T-helper 2 cell (primary cell): ENCODE measurements at regions not wholly inside any gene's neighbourhood (a gene's known extent, or its start where the extent isn't known, plus 50 kb on each side); places are given as distances from the start of the nearest gene placed in this dataset.

ENCODE experiments used
- DNase-seq, 5 experiments: peaks; one replicate each; pipeline versions ENCODE4 v3.0.0 to v3.0.0-alpha.2; 2012 to 2022

GRCh38 chr10:85148693-85149640, 820.6 kb downstream of the CCSER2 start:
- DNase-seq, result no peak

GRCh38 chr10:85149766-85150165, 821.4 kb downstream of the CCSER2 start:
- no peak for DNase-seq

GRCh38 chr10:85151506-85151905, 823.1 kb downstream of the CCSER2 start:
- no peak for DNase-seq

- no peak for DNase-seq
These were observed 824.1 kb downstream of the CCSER2 start for GRCh38 chr10:85152496-85152895.

GRCh38 chr10:85152911-85153310, 824.5 kb downstream of the CCSER2 start:
- no peak for DNase-seq

- no peak for DNase-seq
These were observed 828.8 kb downstream of the CCSER2 start for GRCh38 chr10:85157206-85157605.

- no peak for DNase-seq
These were observed 839.9 kb downstream of the CCSER2 start for GRCh38 chr10:85168243-85168642.

- no peak for DNase-seq
These were observed 841.6 kb downstream of the CCSER2 start for GRCh38 chr10:85170026-85170425.

GRCh38 chr10:85175635-85176034, 847.2 kb downstream of the CCSER2 start:
- DNase-seq, result no peak

GRCh38 chr10:85177767-85178166, 849.4 kb downstream of the CCSER2 start:
- DNase-seq, result no peak

- DNase-seq, result no peak
These were observed 858.7 kb downstream of the CCSER2 start for GRCh38 chr10:85187047-85187446.

GRCh38 chr10:85188770-85189484, 860.5 kb downstream of the CCSER2 start:
- no peak for DNase-seq

- no peak for DNase-seq
These were observed 865.4 kb downstream of the CCSER2 start for GRCh38 chr10:85193796-85194195.

GRCh38 chr10:85194706-85195105, 866.3 kb downstream of the CCSER2 start:
- DNase-seq, result no peak

- no peak for DNase-seq
These were observed 867.2 kb downstream of the CCSER2 start for GRCh38 chr10:85195596-85195995.

- no peak for DNase-seq
These were observed 876.4 kb downstream of the CCSER2 start for GRCh38 chr10:85204814-85205213.

- no peak for DNase-seq
These were observed 884.1 kb downstream of the CCSER2 start for GRCh38 chr10:85212526-85212925.

- no peak for DNase-seq
These were observed 885.1 kb downstream of the CCSER2 start for GRCh38 chr10:85213493-85213892.

GRCh38 chr10:85222300-85222699, 893.9 kb downstream of the CCSER2 start:
- DNase-seq, result no peak

GRCh38 chr10:85224366-85224940, 896.1 kb downstream of the CCSER2 start:
- DNase-seq, result no peak

GRCh38 chr10:85225311-85225710, 896.9 kb downstream of the CCSER2 start:
- DNase-seq, result no peak

GRCh38 chr10:85226596-85226995, 898.2 kb downstream of the CCSER2 start:
- DNase-seq, result no peak

GRCh38 chr10:85228726-85229125, 900.3 kb downstream of the CCSER2 start:
- DNase-seq, result no peak
